Endothelial cell of umbilical vein (primary cell): ENCODE measurements at regions not wholly inside any gene's neighbourhood (a gene's known extent, or its start where the extent isn't known, plus 50 kb on each side); places are given as distances from the start of the nearest gene placed in this dataset.

Experiments
- BruUV-seq: library from RNA; stranded (reverse); fragments of 400-500 nt; replicated peaks from 2 replicates; lab custom pipeline; 2021; lab: Mats Ljungman, UMichigan
- CTCF ChIA-PET: fragments of 300-600, 350-600 bp; sonication (Branson Sonifier 250); formaldehyde crosslinking; loops from one replicate; lab custom pipeline; 2021; ENCODE audit warnings: antibody characterized with exemption, inconsistent platforms; lab: Charles Lee
- POLR2A ChIA-PET: fragments of 300-600, 350-600 bp; sonication (Branson Sonifier 250); formaldehyde crosslinking; loops from one replicate; lab custom pipeline; 2021; ENCODE audit warnings: antibody characterized with exemption, inconsistent platforms; lab: Charles Lee
- DNase-seq: peaks from one replicate; pipeline ENCODE4 v3.0.0-alpha.2; 2011; ENCODE audit warnings: low read depth, low spot score
- FAIRE-seq: peaks from 2 replicates; lab custom pipeline; 2011; peaks lifted over from hg19 to GRCh38; lab: Jason Lieb, UNC
- H2AFZ ChIP-seq: 2 replicates; pipeline ENCODE4 v1.6.0; 2012; ENCODE audit warnings: low read depth, low read length, control low read depth, inconsistent platforms
- H3K27ac ChIP-seq: 2 replicates; pipeline ENCODE4 v1.5.1; 2011; ENCODE audit warnings: low read depth, mild to moderate bottlenecking, control low read depth, low read length, moderate library complexity; ENCODE audit not compliant: insufficient read depth
- H3K27me3 ChIP-seq, 2 experiments: 2 replicates each; pipeline versions ENCODE4 v1.6.0 to v1.6.1; 2011; ENCODE audit warnings: low read length in 2 of 2, mixed read lengths in 1 of 2; ENCODE audit not compliant: control insufficient read depth in 2 of 2, insufficient read depth in 2 of 2
- H3K36me3 ChIP-seq, 2 experiments: 2 replicates in 1 of 2; 3 replicates in 1 of 2; pipeline ENCODE4 v1.5.1; 2011; ENCODE audit warnings: low read length in 2 of 2, mild to moderate bottlenecking in 1 of 2, moderate library complexity in 1 of 2; ENCODE audit not compliant: control insufficient read depth in 2 of 2, insufficient read depth in 2 of 2; ENCODE audit errors: extremely low read depth in 1 of 2
- H3K4me1 ChIP-seq: 3 replicates; pipeline ENCODE4 v1.5.1; 2011; ENCODE audit warnings: mild to moderate bottlenecking, low read length; ENCODE audit not compliant: control insufficient read depth, insufficient read depth; ENCODE audit errors: extremely low read depth
- H3K4me2 ChIP-seq: 2 replicates; pipeline ENCODE4 v1.6.1; 2011; ENCODE audit warnings: low read length, control low read depth, mixed read lengths; ENCODE audit not compliant: insufficient read depth
- H3K4me3 ChIP-seq, 3 experiments: fragments of 200-600 bp in 1 of 3; sonication (generic), shearing (Covaris generic) in 1 of 3; replicated peaks in 1 of 3; 2 replicates each; pipeline ENCODE4 v1.5.1; 2011 to 2016; ENCODE audit warnings: control low read depth in 3 of 3, low read length in 3 of 3, mild to moderate bottlenecking in 2 of 3, inconsistent platforms in 1 of 3, low read depth in 1 of 3, moderate library complexity in 1 of 3; ENCODE audit not compliant: insufficient read depth in 1 of 3
- H3K79me2 ChIP-seq: 2 replicates; pipeline ENCODE4 v1.6.0; 2012; ENCODE audit warnings: low read length, inconsistent platforms; ENCODE audit not compliant: control insufficient read depth, insufficient read depth
- H3K9ac ChIP-seq: replicated peaks from 2 replicates; pipeline ENCODE3; 2011; ENCODE audit warnings: low read length, control low read depth; ENCODE audit not compliant: insufficient read depth; ENCODE audit errors: extremely low read depth
- H3K9me1 ChIP-seq: replicated peaks from 3 replicates; pipeline ENCODE4 v1.6.0; 2011; ENCODE audit warnings: mild to moderate bottlenecking, low read length; ENCODE audit not compliant: control insufficient read depth, insufficient read depth; ENCODE audit errors: extremely low read depth
- H3K9me3 ChIP-seq: replicated peaks from 2 replicates; pipeline ENCODE4 v1.5.1; 2012; ENCODE audit warnings: low read length, inconsistent platforms; ENCODE audit not compliant: control insufficient read depth, insufficient read depth
- H4K20me1 ChIP-seq: replicated peaks from 2 replicates; pipeline ENCODE3; 2011; ENCODE audit warnings: mild to moderate bottlenecking, low read length; ENCODE audit not compliant: control insufficient read depth, insufficient read depth; ENCODE audit errors: extremely low read depth
- CTCF ChIP-seq, 2 donors: IDR thresholded peaks; 1 replicate in 1 of 2; 2 replicates in 1 of 2; pipeline ENCODE4 v1.5.1; 2011; ENCODE audit warnings: low read length in 2 of 2, mild to moderate bottlenecking in 2 of 2, moderate library complexity in 2 of 2, control low read depth in 1 of 2, inconsistent platforms in 1 of 2, low read depth in 1 of 2; ENCODE audit not compliant: insufficient read depth in 1 of 2; ENCODE audit errors: extremely low read depth in 1 of 2
- EZH2 ChIP-seq: IDR thresholded peaks from 2 replicates; pipeline ENCODE4 v1.6.1; 2012; ENCODE audit warnings: borderline replicate concordance, low read depth, mild to moderate bottlenecking, moderate library complexity, low read length, inconsistent platforms; ENCODE audit not compliant: severe bottlenecking
- FOS ChIP-seq: IDR thresholded peaks from 2 replicates; pipeline ENCODE4 v1.6.1; 2011; ENCODE audit warnings: mild to moderate bottlenecking, low read length, moderate library complexity, borderline replicate concordance; ENCODE audit not compliant: insufficient read depth
- GATA2 ChIP-seq: IDR thresholded peaks from 2 replicates; pipeline ENCODE4 v1.7.0; 2011; ENCODE audit warnings: low read depth, mild to moderate bottlenecking, moderate library complexity, mixed read lengths, low read length; ENCODE audit not compliant: insufficient read length, insufficient read depth
- JUN ChIP-seq: IDR thresholded peaks from 2 replicates; pipeline ENCODE4 v1.6.1; 2011; ENCODE audit warnings: borderline replicate concordance, low read depth; ENCODE audit not compliant: insufficient read length, insufficient read depth
- MAX ChIP-seq: IDR thresholded peaks from 2 replicates; pipeline ENCODE4 v1.6.1; 2011; ENCODE audit not compliant: insufficient read depth, insufficient read length
- MYC ChIP-seq: IDR thresholded peaks from one replicate; pipeline ENCODE4 v1.6.1; 2011; ENCODE audit warnings: mild to moderate bottlenecking, low read depth, low read length
- POLR2A ChIP-seq: IDR thresholded peaks from 2 replicates; pipeline ENCODE4 v1.6.1; 2012; ENCODE audit warnings: low read depth, mild to moderate bottlenecking, control low read depth, low read length
- POLR2AphosphoS5 ChIP-seq: IDR thresholded peaks from 2 replicates; pipeline ENCODE4 v1.6.1; 2012; ENCODE audit warnings: low read depth, mild to moderate bottlenecking, control low read depth, low read length, moderate library complexity; ENCODE audit not compliant: insufficient read depth
- dilution Hi-C: fragments of 300-500 bp; cut with MboI; formaldehyde crosslinking; loops from one replicate; pipeline ENCODE4 v1.15.0; 2019; ENCODE audit warnings: low sequenced_read_pairs; ENCODE audit not compliant: extremely low pct_ligation_motif_present
- intact Hi-C: fragments of 100-400 bp; cut with micrococcal nuclease; formaldehyde crosslinking; loops from one replicate; pipeline ENCODE4 v1.10.0; 2022

- Histone ChIP-seq H3K9me1 (no peaks in the 10 kb centered on the region), H3K79me2 (no peaks in the 10 kb centered on the region), H3K4me1 (no peaks in the 10 kb centered on the region), H3K9me3 (no peaks in the 10 kb centered on the region), H3K27ac (no peak overlapping the region), H3K4me3 (no peak overlapping the region), H3K4me2 (no peak overlapping the region), H2AFZ (no peak overlapping the region), H4K20me1 (no peaks in the 10 kb centered on the region), H3K9ac (no peak overlapping the region), H3K27me3 (no peaks in the 10 kb centered on the region), H3K36me3 (no peaks in the 10 kb centered on the region)
- TF ChIP-seq MAX (no peak), CTCF (IDR thresholded peaks at IDR 0.05; ENCODE audit: extremely low read depth in 1 of 2, insufficient read depth in 1 of 2, low read depth in 1 of 2, low read length in 2 of 2) (no peak), JUN (no peak), EZH2 (no peak), POLR2AphosphoS5 (no peak), GATA2 (no peak), FOS (no peak), POLR2A (no peak), MYC (no peak)
- FAIRE-seq (no peak), DNase-seq (no peak)
- ChIA-PET POLR2A (no interaction called here), CTCF (no interaction called here)
- intact Hi-C loops (no loop called here), dilution Hi-C loops (no loop called here)
- BruUV-seq, result no TSS peak
Observed at GRCh38 chr3:125693887-125694286, 98.6 kb upstream of the OSBPL11 start.
